WTC11 (cell line): ENCODE measurements at regions not wholly inside any gene's neighbourhood (a gene's known extent, or its start where the extent isn't known, plus 50 kb on each side); places are given as distances from the start of the nearest gene placed in this dataset.

Source experiments
- ATAC-seq: fragments of 200-7000 bp; cut with Tn5 transposase; 2 replicates; pipeline ENCODE4 v1.10.0; 2021; ENCODE audit warnings: mild to moderate bottlenecking, moderate library complexity
- CTCF ChIA-PET: fragments of 300-600 bp; sonication (Branson Sonifier 250); formaldehyde crosslinking; loops from one replicate; lab custom pipeline; 2021; ENCODE audit warnings: antibody characterized with exemption; lab: Charles Lee
- POLR2A ChIA-PET: fragments of 350-600 bp; sonication (Branson Sonifier 250); formaldehyde crosslinking; loops from one replicate; lab custom pipeline; 2021; ENCODE audit warnings: antibody characterized with exemption; lab: Charles Lee
- DNase-seq: peaks from one replicate; pipeline ENCODE4 v3.0.0; 2021; ENCODE audit warnings: low spot score
- H3K27ac Mint-ChIP-seq: 2 replicates; pipeline ENCODE4 v1.8.0; 2021; ENCODE audit warnings: mixed read lengths
- H3K27me3 Mint-ChIP-seq: 2 replicates; pipeline ENCODE4 v1.8.0; 2021; ENCODE audit warnings: low read depth, mild to moderate bottlenecking, moderate library complexity, mixed read lengths
- H3K36me3 Mint-ChIP-seq: 2 replicates; pipeline ENCODE4 v1.8.0; 2021; ENCODE audit warnings: mixed read lengths
- H3K4me1 Mint-ChIP-seq: 2 replicates; pipeline ENCODE4 v1.8.0; 2022; ENCODE audit warnings: mixed read lengths
- H3K4me3 Mint-ChIP-seq: 2 replicates; pipeline ENCODE4 v1.8.0; 2021; ENCODE audit warnings: mild to moderate bottlenecking, moderate library complexity, mixed read lengths
- H3K9me3 Mint-ChIP-seq: 2 replicates; pipeline ENCODE4 v1.8.0; 2021; ENCODE audit warnings: mixed read lengths
- AR ChIP-seq: fragments of 250-450 bp; sonication (Bioruptor Pico); IDR thresholded peaks from 2 replicates; pipeline ENCODE4 v1.9.0; 2021; ENCODE audit warnings: mild to moderate bottlenecking
- ATF1 ChIP-seq: sonication (generic); formaldehyde crosslinking; IDR thresholded peaks from 2 replicates; pipeline ENCODE4 v1.8.1; 2023; ENCODE audit warnings: mild to moderate bottlenecking, moderate library complexity, missing genetic modification reagents
- ATF6 ChIP-seq: sonication (generic); formaldehyde crosslinking; IDR thresholded peaks from 2 replicates; pipeline ENCODE4 v1.8.1; 2023; ENCODE audit warnings: mild to moderate bottlenecking, missing genetic modification reagents
- ELF4 ChIP-seq: sonication (generic); formaldehyde crosslinking; IDR thresholded peaks from 2 replicates; pipeline ENCODE4 v1.8.1; 2022; ENCODE audit warnings: low read depth, mild to moderate bottlenecking, moderate library complexity, missing genetic modification reagents
- NFYB ChIP-seq: sonication (generic); formaldehyde crosslinking; conservative IDR thresholded peaks from 2 replicates; pipeline ENCODE4 v1.8.0; 2022; ENCODE audit warnings: low read depth, missing genetic modification reagents
- PRDM15 ChIP-seq: sonication (generic); formaldehyde crosslinking; IDR thresholded peaks from 2 replicates; pipeline ENCODE4 v1.8.0; 2022; ENCODE audit warnings: missing genetic modification reagents
- PRRX2 ChIP-seq: fragments of 250-450 bp; sonication (Bioruptor Pico); IDR thresholded peaks from 2 replicates; pipeline ENCODE4 v1.8.0; 2021; ENCODE audit warnings: mild to moderate bottlenecking
- TEAD4 ChIP-seq: sonication (generic); formaldehyde crosslinking; IDR thresholded peaks from 2 replicates; pipeline ENCODE4 v1.8.0; 2022; ENCODE audit warnings: mild to moderate bottlenecking, missing genetic modification reagents
- ZNF121 ChIP-seq: sonication (generic); formaldehyde crosslinking; IDR thresholded peaks from 2 replicates; pipeline ENCODE4 v1.8.0; 2023; ENCODE audit warnings: missing genetic modification reagents
- ZNF138 ChIP-seq: sonication (generic); formaldehyde crosslinking; conservative IDR thresholded peaks from 2 replicates; pipeline ENCODE4 v1.8.1; 2022; ENCODE audit warnings: mild to moderate bottlenecking, moderate library complexity, missing genetic modification reagents
- ZNF263 ChIP-seq: sonication (generic); formaldehyde crosslinking; IDR thresholded peaks from 2 replicates; pipeline ENCODE4 v1.8.1; 2022; ENCODE audit warnings: low read depth, mild to moderate bottlenecking, moderate library complexity, missing genetic modification reagents
- ZNF423 ChIP-seq: fragments of 250-450 bp; sonication (Bioruptor Pico); IDR thresholded peaks from 2 replicates; pipeline ENCODE4 v2.1.2; 2022; ENCODE audit warnings: mild to moderate bottlenecking, moderate library complexity
- ZNF671 ChIP-seq: fragments of 250-450 bp; sonication (Bioruptor Pico); IDR thresholded peaks from 2 replicates; pipeline ENCODE4 v1.8.0; 2021; ENCODE audit warnings: mild to moderate bottlenecking
- TF ChIP-seq, protein P1 (sequence below): sonication (generic); formaldehyde crosslinking; IDR thresholded peaks from 2 replicates; pipeline ENCODE4 v1.8.0; 2022; ENCODE audit warnings: mild to moderate bottlenecking, missing genetic modification reagents
- TF ChIP-seq, protein P2 (sequence below): sonication (generic); formaldehyde crosslinking; IDR thresholded peaks from 2 replicates; pipeline ENCODE4 v1.8.1; 2023; ENCODE audit warnings: mild to moderate bottlenecking, moderate library complexity, missing genetic modification reagents

DNA sequence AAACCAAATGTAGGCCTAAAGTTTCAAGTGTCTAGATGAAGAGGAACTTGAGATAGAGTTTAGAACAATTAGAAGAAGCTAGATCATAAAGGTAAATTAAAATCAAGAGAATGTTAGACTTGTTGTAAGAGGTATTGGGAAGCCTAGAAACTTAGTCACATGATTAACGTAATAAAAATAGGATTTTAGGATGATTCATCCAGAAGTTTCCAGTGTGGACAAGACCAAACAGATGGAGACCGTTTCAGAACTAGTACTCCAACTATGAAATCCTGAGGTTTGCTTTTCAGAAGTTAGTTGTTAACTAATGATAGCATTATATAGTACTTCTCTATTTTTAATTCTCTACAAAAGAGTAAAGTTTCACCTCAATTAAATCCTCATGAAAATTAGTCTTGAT is 104.9 kb downstream of the MZT1 start (continued):
- TF ChIP-seq AR (CRISPR knock-in tag) (no peak), ZNF423 (CRISPR knock-in tag) (no peak), ZNF121 (CRISPR knock-in tag) (no peak)

- H3K4me3 Mint-ChIP-seq: no peak overlapping the region
- no peak for ATAC-seq
- DNase-seq: no peak
- ChIA-PET CTCF (no interaction called here), POLR2A (no interaction called here)
- no peaks in the 10 kb centered on the region for H3K36me3 Mint-ChIP-seq
- no peaks in the 10 kb centered on the region for H3K9me3 Mint-ChIP-seq
- TF ChIP-seq ELF4 (CRISPR knock-in tag): no peak
- TF ChIP-seq, all 79 proteins: peak for 0
- H3K4me1 Mint-ChIP-seq: peaks cover 9% of the 10 kb centered on the region
- no peak overlapping the region for H3K27ac Mint-ChIP-seq
- no peaks in the 10 kb centered on the region for H3K27me3 Mint-ChIP-seq
Observed at GRCh38 chr13:72620874-72621273, 106.6 kb downstream of the MZT1 start.

GRCh38 chr13:72617951-72618350 is 109.5 kb downstream of the MZT1 start:
- H3K4me1 Mint-ChIP-seq: peaks cover 9% of the 10 kb centered on the region
- no peaks in the 10 kb centered on the region for H3K27me3 Mint-ChIP-seq
- CTCF ChIA-PET: no interaction called here
- DNase-seq: no peak
- H3K27ac Mint-ChIP-seq: no peak overlapping the region
- POLR2A ChIA-PET: no interaction called here
- H3K4me3 Mint-ChIP-seq: no peak overlapping the region
- no peak for TF ChIP-seq TEAD4 (CRISPR knock-in tag)
- ATAC-seq: no peak
- H3K9me3 Mint-ChIP-seq: no peaks in the 10 kb centered on the region
- no peaks in the 10 kb centered on the region for H3K36me3 Mint-ChIP-seq

GRCh38 chr13:72617186-72617585 is 110.2 kb downstream of the MZT1 start:
- no peaks in the 10 kb centered on the region for H3K9me3 Mint-ChIP-seq
- CTCF ChIA-PET: no interaction called here

More at GRCh38 chr13:72617186-72617585, 110.2 kb downstream of the MZT1 start:
- Mint-ChIP-seq H3K4me1 (peaks cover 9% of the 10 kb centered on the region), H3K4me3 (no peak overlapping the region), H3K36me3 (no peaks in the 10 kb centered on the region), H3K27ac (no peak overlapping the region), H3K27me3 (no peaks in the 10 kb centered on the region)
- DNase-seq: no peak
- POLR2A ChIA-PET: interaction anchor here (0.6 kb wide), 1 partner anchor 937 kb away, joined by 3 read pairs; no protein-coding TSS in a partner anchor
- no peak for ATAC-seq
- no peak for TF ChIP-seq PRRX2 (CRISPR knock-in tag)
- TF ChIP-seq ZNF138 (CRISPR knock-in tag): no peak
- TF ChIP-seq, protein P1, sequence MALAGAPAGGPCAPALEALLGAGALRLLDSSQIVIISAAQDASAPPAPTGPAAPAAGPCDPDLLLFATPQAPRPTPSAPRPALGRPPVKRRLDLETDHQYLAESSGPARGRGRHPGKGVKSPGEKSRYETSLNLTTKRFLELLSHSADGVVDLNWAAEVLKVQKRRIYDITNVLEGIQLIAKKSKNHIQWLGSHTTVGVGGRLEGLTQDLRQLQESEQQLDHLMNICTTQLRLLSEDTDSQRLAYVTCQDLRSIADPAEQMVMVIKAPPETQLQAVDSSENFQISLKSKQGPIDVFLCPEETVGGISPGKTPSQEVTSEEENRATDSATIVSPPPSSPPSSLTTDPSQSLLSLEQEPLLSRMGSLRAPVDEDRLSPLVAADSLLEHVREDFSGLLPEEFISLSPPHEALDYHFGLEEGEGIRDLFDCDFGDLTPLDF (CRISPR knock-in tag): no peak
- TF ChIP-seq ZNF263: no peak
- no peak for TF ChIP-seq PRDM15 (CRISPR knock-in tag)
- no peak for TF ChIP-seq ATF1 (CRISPR knock-in tag)
- TF ChIP-seq ZNF671 (CRISPR knock-in tag): no peak
- no peak for TF ChIP-seq ATF6 (CRISPR knock-in tag)
- no peak for TF ChIP-seq NFYB
- TF ChIP-seq, protein P2, sequence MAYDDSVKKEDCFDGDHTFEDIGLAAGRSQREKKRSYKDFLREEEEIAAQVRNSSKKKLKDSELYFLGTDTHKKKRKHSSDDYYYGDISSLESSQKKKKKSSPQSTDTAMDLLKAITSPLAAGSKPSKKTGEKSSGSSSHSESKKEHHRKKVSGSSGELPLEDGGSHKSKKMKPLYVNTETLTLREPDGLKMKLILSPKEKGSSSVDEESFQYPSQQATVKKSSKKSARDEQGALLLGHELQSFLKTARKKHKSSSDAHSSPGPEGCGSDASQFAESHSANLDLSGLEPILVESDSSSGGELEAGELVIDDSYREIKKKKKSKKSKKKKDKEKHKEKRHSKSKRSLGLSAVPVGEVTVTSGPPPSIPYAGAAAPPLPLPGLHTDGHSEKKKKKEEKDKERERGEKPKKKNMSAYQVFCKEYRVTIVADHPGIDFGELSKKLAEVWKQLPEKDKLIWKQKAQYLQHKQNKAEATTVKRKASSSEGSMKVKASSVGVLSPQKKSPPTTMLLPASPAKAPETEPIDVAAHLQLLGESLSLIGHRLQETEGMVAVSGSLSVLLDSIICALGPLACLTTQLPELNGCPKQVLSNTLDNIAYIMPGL (CRISPR knock-in tag): no peak
